GM18951 (cell line): ENCODE measurements at regions not wholly inside any gene's neighbourhood (a gene's known extent, or its start where the extent isn't known, plus 50 kb on each side); places are given as distances from the start of the nearest gene placed in this dataset.

ENCODE experiments used
- POLR2A ChIP-seq: IDR thresholded peaks from 4 replicates; pipeline ENCODE4 v1.6.1; 2011; ENCODE audit warnings: mild to moderate bottlenecking; ENCODE audit not compliant: insufficient read length, insufficient read depth; ENCODE audit errors: extremely low read depth
- in situ Hi-C: fragments of 300-500 bp; cut with MboI; formaldehyde crosslinking; loops from one replicate; pipeline ENCODE4 v1.12.0; 2022; ENCODE audit warnings: low sequenced_read_pairs, mixed read lengths, inconsistent platforms; ENCODE audit not compliant: unreplicated experiment

DNA sequence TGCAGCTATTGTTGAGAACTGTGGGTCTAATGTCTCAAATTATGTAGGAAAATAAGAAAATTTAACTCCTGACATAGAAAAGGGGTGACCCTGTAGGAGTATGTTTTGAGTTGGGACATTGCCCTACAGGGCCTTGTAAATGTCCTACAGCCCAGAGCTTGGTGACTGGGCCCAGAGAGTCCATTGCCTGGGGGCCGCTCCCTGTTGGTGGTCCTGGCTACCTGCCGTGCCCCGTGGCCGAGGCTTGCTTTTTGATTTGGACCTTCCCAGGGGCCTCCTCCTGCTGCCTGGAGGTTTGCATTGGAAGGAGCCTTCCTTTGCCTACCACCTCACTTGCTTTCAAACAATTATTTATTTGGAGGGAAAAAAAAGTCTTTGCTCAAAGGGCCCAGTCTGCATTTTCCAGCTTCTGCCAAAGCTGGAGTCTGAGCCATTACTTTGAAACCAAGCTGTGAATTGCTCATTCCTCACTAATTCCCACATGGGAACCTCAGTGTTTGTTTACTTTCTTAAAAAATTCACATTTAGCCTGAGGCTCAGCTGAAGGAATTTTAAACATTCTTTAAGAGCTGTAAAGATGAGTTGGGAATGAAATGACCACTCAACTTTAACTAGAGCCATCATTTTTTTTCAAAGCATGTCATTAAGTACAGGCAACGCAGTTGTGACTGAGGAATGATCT is 355.0 kb downstream of the GLRX3 start:
- no peak for TF ChIP-seq POLR2A
- in situ Hi-C loops, result no loop called here

DNA sequence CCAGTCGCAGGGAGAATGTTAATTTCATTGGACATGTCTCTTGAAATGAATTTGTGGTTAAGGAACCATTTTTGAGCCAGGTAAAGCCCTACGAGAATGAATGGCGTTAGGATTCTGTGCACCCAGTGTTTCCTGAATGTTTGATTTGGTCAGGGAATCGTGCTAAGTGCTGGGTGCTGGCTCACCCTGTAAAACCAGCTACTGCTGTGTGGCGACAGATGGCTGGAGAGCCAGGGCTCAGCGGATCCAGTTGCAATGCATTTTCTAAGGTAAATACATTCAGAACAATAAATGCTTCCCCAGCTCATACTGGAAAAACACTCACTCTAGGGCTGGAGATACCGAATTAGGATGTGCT is 355.5 kb downstream of the GLRX3 start:
- TF ChIP-seq POLR2A, result no peak

DNA sequence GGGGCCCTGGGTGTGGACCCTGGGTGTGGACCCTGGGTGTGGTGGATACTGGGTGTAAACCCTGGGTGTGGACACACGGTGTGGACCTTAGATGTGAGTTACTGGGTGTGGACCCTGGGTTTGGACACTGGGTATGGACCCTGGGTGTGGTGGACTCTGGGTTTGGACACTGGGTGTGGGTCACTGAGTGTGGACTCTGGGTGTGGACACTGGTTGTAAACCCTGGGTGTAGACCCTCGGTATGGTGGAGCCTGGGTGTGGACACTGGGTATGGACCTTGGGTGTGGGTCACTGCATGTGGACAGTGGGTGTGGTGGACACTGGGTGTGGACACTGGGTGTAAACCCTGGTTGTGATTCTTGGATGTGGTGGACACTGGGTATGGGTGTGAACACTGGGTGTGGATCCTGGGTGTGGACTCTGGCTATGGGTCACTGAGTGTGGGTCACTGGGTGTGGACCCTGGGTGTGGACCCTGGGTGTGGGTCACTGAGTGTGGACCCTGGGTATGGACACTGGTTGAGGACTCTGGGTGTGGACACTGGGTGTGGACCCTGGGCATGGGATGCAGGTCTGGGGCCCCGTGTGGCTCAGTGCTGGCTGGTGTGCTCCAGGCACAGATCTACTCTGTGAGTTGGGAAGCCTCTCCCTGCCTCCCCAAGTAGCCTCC is 356.2 kb downstream of the GLRX3 start:
- in situ Hi-C loops, result no loop called here
- no peak for TF ChIP-seq POLR2A

More for the DNA sequence above, 355.5 kb downstream of the GLRX3 start:
- in situ Hi-C loops, result no loop called here

DNA sequence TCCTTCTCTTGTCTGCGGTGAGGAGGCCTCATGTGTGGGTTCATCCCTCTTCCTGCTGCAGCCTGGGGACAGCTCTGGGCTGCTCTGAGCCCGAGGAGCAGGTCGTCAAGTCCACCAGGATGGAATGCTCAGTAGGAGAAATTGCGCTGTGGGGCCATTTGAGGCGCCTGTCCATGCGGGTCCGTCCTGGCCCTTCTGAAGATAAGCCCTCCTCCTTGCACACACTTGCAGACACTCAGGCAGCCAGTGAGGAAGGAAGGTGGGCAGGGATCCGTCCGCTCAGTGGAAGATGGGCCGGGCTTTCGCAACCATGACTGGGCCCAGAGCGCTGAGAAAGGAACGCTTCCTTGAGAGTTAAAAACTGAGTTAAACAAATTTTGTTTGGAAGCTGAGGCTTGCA is 356.8 kb downstream of the GLRX3 start:
- TF ChIP-seq POLR2A, result no peak
- in situ Hi-C loops, result no loop called here

DNA sequence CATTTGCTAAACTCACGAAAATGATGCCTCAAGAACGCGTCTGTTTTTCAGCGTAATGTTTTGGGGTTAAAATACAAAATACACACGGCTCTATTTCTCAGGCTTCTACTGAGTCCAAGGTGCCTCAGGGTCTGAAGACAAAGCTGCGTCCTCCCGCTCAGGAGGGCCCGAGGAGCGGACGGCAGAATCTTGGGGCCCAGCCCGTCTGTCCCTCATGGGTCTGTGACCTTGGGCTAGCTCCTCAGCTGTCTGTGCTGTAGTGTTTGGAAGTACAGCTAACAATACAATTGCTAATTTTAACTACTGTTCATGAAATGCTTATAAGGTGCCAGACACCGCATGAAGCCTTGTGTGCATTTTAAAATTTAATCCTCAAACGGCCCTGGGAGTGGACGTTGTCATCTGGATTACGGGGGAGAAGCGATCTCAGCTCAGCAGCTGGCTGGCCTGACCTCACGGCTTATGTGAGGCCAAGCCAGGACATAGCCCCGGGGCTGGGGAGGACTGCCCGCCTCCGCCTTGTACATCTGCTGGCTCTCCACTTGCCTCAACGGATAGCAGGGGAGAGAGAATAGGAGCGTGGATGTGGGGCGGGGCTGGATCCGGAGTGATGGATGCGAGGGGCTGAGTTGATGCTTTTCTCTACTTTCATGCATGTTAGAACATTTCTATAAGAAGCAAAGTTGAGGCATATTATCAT is 357.4 kb downstream of the GLRX3 start:
- in situ Hi-C loops, result no loop called here
- no peak for TF ChIP-seq POLR2A

DNA sequence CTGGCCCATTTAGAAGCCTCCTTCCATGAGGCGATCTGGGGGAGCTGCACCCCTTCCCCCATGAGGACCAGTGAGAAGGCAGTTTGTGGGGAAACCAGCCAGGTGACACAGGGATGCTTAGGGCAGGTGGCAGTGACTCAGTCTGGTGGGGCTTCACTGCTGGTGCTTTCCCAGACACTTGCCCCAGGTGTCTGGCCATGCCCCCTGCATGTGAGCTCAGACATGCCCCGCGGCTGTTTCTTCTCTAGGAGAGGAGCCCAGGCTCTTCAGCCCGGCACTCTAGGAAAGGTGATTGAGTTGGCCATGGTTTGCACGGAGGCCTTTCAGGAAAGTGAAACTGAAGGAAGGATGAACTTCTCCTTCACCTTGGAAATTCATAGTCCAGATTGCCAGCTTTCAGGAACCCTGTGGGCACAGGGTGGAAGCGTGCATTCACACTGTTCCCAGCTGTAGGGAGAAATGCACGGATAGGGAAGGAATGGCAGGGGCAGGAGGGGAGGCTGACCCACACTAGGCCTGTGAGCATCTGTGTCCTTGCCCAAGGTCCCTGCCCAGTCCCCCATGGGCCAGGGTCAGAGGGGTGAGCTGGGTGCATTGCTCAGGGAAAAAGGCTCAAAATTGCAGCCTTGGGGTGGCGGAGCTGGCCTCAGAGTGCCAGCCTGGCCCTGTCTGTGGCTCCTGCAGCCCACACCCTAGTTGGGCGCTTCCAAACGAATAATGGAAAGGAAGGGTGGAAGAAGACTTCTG is 359.1 kb downstream of the GLRX3 start:
- no peak for TF ChIP-seq POLR2A
- in situ Hi-C loops, result no loop called here

DNA sequence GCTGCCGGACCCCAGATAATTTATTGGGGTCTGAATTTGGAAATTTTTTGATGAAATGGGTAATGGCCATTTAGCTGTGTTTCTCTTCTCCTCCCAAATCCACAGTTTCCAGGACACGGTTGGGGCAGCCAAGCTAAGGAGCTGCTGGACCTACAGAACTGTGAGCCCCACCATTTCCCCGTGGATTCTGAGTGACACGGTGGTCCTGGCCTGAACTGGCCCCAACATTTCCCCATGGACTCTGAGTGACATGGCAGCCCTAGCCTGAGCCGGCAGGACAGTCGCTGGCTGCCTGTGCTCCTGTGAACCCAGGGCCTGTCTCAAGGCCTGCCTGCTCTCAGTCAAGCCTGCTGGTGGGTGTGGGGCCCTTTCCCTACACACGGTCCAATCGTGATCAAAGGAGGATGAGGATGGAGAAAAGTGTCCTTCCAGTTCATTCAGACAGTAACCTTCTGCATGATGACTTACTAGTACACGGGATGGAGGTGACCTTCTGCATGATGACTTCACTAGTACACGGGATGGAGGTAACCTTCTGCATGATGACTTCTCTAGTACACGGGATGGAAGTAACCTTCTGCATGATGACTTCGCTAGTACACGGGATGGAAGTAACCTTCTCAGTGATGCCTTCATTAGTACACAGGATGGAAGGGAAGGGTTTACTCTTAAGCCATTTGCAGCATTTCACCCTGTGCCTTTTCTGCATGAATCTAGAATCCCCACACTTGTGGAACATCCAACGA is 359.9 kb downstream of the GLRX3 start:
- TF ChIP-seq POLR2A, result no peak
- in situ Hi-C loops, result no loop called here

DNA sequence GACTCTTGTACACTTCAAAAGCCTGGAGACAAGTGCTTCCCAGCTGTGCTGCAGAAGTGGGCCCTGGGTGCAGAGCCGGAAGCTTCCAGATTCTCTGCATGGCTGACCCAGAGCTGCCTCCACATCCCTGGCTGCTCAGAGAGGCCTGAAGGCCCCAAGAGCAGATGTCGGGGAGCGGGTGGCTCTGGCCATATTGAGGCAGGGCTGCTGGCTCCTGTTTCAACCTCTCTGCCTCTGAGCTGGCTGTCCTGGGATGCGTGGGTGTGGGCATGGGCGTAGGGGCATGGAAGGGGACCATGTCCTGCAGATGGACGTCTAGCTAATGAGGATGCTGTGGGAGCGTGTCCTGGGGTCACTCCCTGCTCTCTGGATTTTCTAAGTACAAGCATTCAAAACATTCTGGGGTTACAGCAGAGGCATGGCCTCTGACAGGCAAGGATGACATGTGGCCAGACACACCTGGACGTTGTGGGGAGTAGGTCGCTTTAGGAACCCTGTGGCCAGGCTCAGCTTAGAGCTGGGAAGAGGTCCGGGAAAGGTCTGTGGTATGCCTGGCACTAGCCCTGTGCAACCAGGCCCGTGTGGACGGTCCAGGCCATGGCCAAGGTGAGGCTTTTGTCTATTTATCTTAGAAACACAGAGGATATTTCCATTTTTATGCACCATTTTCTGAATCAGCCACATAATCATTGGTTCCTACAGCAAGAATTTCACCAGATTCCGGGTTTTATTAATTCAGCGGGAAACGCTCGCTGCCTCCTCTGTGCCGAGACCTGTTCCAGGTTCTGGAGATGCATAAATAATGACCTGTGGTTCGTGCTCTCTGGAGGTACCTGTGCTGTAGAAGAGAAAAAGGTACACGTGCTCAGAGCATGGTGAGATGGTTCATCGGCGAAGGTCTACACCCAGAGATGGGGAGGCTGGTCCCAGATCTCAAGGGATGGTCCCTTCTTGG is 361.1 kb downstream of the GLRX3 start:
- in situ Hi-C loops, result no loop called here
- no peak for TF ChIP-seq POLR2A

DNA sequence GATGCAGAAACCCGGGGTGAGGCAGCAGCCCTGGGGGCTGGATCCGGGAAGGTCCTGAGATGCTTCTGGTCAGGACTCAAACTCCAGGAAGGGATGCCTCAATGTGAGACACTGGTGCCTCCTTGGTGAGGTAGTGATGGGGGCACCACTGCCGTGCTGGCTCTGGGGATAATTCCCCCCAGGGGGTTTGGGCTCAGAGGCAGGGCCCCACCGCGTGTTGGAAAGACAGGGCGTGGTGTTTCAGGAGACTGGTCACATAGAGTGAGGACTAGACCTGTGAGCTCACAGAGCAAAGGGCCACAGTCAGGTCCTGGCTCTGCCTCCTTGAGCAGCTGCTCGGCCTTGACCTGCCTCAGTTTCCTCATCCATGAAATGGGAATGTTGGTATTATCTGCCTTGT is 361.9 kb downstream of the GLRX3 start:
- in situ Hi-C loops, result no loop called here
- TF ChIP-seq POLR2A, result no peak

DNA sequence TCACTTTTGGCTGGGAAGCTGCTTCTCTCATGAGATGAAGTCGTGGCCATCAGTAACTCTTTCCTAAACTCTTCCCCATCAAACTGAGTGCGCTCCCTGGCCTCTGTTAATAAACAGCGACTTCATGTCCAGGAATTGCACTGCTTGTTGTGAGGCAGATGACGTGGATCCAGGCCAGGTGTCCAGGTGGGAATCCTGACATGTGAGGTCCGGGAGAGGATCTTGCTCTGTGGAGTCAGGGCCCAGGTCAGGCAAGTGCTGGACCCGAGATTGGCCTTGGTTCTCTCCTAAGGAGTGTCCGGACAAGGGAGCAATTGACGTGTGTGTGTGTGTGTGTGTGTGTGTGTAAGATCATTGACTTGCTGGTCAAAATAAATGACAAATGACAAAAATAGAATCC is 362.7 kb downstream of the GLRX3 start:
- in situ Hi-C loops, result no loop called here
- TF ChIP-seq POLR2A, result no peak

DNA sequence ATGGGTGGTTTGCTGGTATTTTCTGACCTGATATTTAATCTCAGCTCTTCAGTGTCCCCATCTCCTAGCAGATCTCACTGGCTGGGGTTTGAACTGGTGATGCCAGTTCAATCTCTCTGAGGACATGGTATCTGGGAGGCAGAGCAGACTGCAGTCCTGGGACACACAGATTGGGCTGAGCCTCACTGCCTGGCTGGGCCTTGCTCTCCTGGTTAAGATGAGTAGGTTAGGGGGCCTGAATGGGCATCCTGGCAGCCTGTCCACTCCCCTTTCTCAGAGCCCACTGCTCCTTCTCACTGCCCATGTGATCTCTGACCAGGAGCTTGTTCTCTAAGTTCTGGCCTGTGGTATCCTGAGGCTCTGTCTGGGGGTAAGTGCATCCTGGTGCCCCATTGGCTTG is 363.4 kb downstream of the GLRX3 start:
- in situ Hi-C loops, result no loop called here
- TF ChIP-seq POLR2A, result no peak
